SU-DHL-6 (cell line): ENCODE measurements at regions not wholly inside any gene's neighbourhood (a gene's known extent, or its start where the extent isn't known, plus 50 kb on each side); places are given as distances from the start of the nearest gene placed in this dataset.

ENCODE experiments used
- H2AFZ ChIP-seq: fragments of 200-600 bp; sonication (generic); 2 replicates; pipeline ENCODE4 v1.6.1; 2014; ENCODE audit warnings: low read depth, mild to moderate bottlenecking, moderate library complexity, mixed read lengths, antibody characterized with exemption, low read length; ENCODE audit not compliant: severe bottlenecking
- H3F3A ChIP-seq: fragments of 200-600 bp; shearing (Covaris generic); 2 replicates; pipeline ENCODE4 v1.6.0; 2016; ENCODE audit warnings: antibody characterized with exemption, mild to moderate bottlenecking; ENCODE audit not compliant: insufficient read depth
- H3K27ac ChIP-seq: fragments of 200-600 bp; sonication (generic); 2 replicates; pipeline ENCODE4 v1.5.1; 2016; ENCODE audit warnings: low read depth, mild to moderate bottlenecking, low read length, moderate library complexity, mixed read lengths
- H3K27me3 ChIP-seq: fragments of 200-600 bp; sonication (generic), shearing (Covaris generic); 2 replicates; pipeline ENCODE4 v1.6.0; 2014; ENCODE audit warnings: mild to moderate bottlenecking, low read length
- H3K36me3 ChIP-seq: fragments of 200-600 bp; sonication (generic); 2 replicates; pipeline ENCODE4 v1.6.1; 2014; ENCODE audit warnings: mild to moderate bottlenecking, low read length, mixed read lengths
- H3K4me2 ChIP-seq: fragments of 300-600, 200-600 bp; shearing (Covaris generic), sonication (generic); 2 replicates; pipeline ENCODE4 v1.6.0; 2014; ENCODE audit warnings: low read length, low read depth, mild to moderate bottlenecking; ENCODE audit not compliant: poor library complexity, severe bottlenecking
- H3K4me3 ChIP-seq: fragments of 200-600 bp; sonication (generic); 2 replicates; pipeline ENCODE4 v1.5.1; 2014; ENCODE audit warnings: antibody characterized with exemption, low read length, mild to moderate bottlenecking, mixed read lengths; ENCODE audit not compliant: insufficient read depth, poor library complexity, severe bottlenecking
- H3K79me2 ChIP-seq: fragments of 200-600 bp; sonication (generic); 2 replicates; pipeline ENCODE4 v1.6.1; 2014; ENCODE audit warnings: mild to moderate bottlenecking, low read length, moderate library complexity; ENCODE audit not compliant: insufficient read depth
- H3K9ac ChIP-seq: fragments of 200-600 bp; sonication (generic); 2 replicates; pipeline ENCODE4 v1.7.0; 2014; ENCODE audit warnings: mild to moderate bottlenecking, low read length
- H3K9me2 ChIP-seq: fragments of 200-600 bp; sonication (generic); replicated peaks from 2 replicates; pipeline ENCODE4 v1.6.1; 2014; ENCODE audit warnings: low read length; ENCODE audit not compliant: insufficient read depth
- H3K9me3 ChIP-seq: fragments of 200-600 bp; sonication (generic); 2 replicates; pipeline ENCODE4 v1.6.1; 2014; ENCODE audit warnings: low read length, mixed read lengths; ENCODE audit not compliant: insufficient read depth
- H4K20me1 ChIP-seq: fragments of 200-600 bp; sonication (generic); 2 replicates; pipeline ENCODE4 v1.6.1; 2014; ENCODE audit warnings: low read depth, mild to moderate bottlenecking, antibody characterized with exemption, low read length, moderate library complexity, mixed read lengths
- CTCF ChIP-seq: fragments of 200-600 bp; sonication (generic); IDR thresholded peaks from one replicate; pipeline ENCODE4 v1.5.1; 2017; ENCODE audit warnings: antibody characterized with exemption, mild to moderate bottlenecking, low read length, moderate library complexity; ENCODE audit not compliant: insufficient read depth, poor library complexity, severe bottlenecking
- EZH2phosphoT487 ChIP-seq: fragments of 200-600 bp; sonication (generic), shearing (Covaris generic); conservative IDR thresholded peaks from 2 replicates; pipeline ENCODE4 v1.6.1; 2018; ENCODE audit warnings: mild to moderate bottlenecking, antibody characterized with exemption, low read length, moderate library complexity, mixed read lengths

DNA sequence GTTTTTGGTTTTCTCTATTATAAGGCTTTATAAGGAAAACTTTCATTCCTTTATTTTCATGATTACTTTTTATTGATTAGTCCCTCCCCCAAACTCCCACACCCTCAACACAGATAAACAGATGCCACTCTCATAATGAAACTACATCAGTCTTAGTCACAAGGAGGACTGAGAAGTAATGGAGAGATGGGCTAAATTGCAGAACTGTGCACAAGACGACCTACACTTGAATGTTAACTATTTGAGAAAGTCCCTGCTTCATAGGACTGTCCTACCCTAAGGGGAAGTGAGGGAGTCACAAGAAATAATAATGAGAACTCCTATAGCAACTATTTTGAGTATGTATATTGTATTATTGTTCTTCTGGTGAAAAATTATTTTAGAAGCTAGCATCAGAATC is 360.8 kb downstream of the RBM43 start:
- H3F3A ChIP-seq: no peaks in the 10 kb centered on the region
- no peak overlapping the region for H3K27ac ChIP-seq
- no peak for TF ChIP-seq CTCF
- TF ChIP-seq EZH2phosphoT487: no peak
- no peaks in the 10 kb centered on the region for H3K9me2 ChIP-seq
- H3K9me3 ChIP-seq: no peaks in the 10 kb centered on the region
- H2AFZ ChIP-seq: no peak overlapping the region
- no peaks in the 10 kb centered on the region for H4K20me1 ChIP-seq
- H3K4me3 ChIP-seq: no peak overlapping the region
- H3K79me2 ChIP-seq: no peaks in the 10 kb centered on the region
- H3K4me2 ChIP-seq: no peak overlapping the region
- no peaks in the 10 kb centered on the region for H3K27me3 ChIP-seq
- H3K9ac ChIP-seq: no peak overlapping the region
- H3K36me3 ChIP-seq: no peaks in the 10 kb centered on the region

DNA sequence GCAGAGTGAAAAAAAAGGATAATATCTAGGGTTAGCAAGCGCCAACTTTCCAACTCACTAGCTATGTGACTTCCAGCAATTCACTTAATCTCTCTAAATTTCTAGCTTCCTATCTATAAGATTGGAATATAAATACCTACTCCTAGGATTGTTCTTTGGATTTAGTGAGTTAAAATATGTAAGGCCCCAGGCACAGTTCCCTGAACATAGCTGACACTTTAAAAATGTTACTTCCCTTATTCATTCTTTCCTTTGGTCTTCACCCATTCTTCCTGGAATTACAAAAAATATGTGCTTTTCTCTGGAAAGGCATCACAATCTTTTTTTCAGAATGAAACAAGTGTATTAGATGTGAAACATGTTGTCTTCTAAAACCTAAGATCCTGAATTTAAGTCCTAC is 365.7 kb downstream of the RBM43 start:
- H3K27me3 ChIP-seq: no peaks in the 10 kb centered on the region
- no peak overlapping the region for H3K9ac ChIP-seq
- H3K9me2 ChIP-seq: no peaks in the 10 kb centered on the region
- H2AFZ ChIP-seq: no peak overlapping the region
- no peak overlapping the region for H3K27ac ChIP-seq
- H3K36me3 ChIP-seq: no peaks in the 10 kb centered on the region
- TF ChIP-seq CTCF (no peak), EZH2phosphoT487 (no peak)
- no peak overlapping the region for H3K4me3 ChIP-seq
- H3F3A ChIP-seq: no peaks in the 10 kb centered on the region
- no peak overlapping the region for H3K4me2 ChIP-seq
- H3K79me2 ChIP-seq: no peaks in the 10 kb centered on the region
- H4K20me1 ChIP-seq: no peaks in the 10 kb centered on the region
- H3K9me3 ChIP-seq: no peaks in the 10 kb centered on the region

DNA sequence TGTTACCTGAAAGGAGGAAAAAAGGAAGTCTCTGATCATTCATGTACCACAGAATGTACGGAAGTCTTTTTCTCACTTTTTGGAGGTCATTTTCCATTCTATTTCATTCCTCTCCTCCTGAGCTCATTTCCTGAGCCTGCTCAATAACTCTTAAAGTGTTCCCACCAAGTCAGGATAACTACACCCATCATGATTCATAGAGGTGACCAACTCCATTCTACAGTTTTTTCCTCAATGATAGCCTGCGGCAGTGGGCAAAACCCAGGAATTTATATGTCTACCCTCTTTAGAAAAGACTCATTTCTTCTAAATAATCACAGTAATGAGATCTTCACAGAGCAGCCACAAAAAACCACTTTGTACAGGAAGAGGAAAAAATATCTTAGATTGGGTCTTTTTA is 372.5 kb downstream of the RBM43 start:
- Histone ChIP-seq H3K4me2 (no peak overlapping the region), H3K27me3 (no peaks in the 10 kb centered on the region), H3K9ac (no peak overlapping the region), H3K9me2 (no peaks in the 10 kb centered on the region), H3K4me3 (no peak overlapping the region), H3K79me2 (no peaks in the 10 kb centered on the region), H3F3A (no peaks in the 10 kb centered on the region), H3K9me3 (no peaks in the 10 kb centered on the region), H3K27ac (no peak overlapping the region), H4K20me1 (no peaks in the 10 kb centered on the region), H2AFZ (no peak overlapping the region), H3K36me3 (no peaks in the 10 kb centered on the region)
- no peak for TF ChIP-seq CTCF
- TF ChIP-seq EZH2phosphoT487: no peak

- TF ChIP-seq CTCF (no peak), EZH2phosphoT487 (no peak)
- Histone ChIP-seq H3K9me3 (no peaks in the 10 kb centered on the region), H3F3A (no peaks in the 10 kb centered on the region), H3K27me3 (no peaks in the 10 kb centered on the region), H3K27ac (no peak overlapping the region), H3K4me2 (no peak overlapping the region), H3K36me3 (no peaks in the 10 kb centered on the region), H3K79me2 (no peaks in the 10 kb centered on the region), H3K9ac (no peak overlapping the region), H4K20me1 (no peaks in the 10 kb centered on the region), H2AFZ (no peak overlapping the region), H3K9me2 (no peaks in the 10 kb centered on the region), H3K4me3 (no peak overlapping the region)
These were observed 373.3 kb downstream of the RBM43 start for GRCh38 chr2:150888337-150888736.
